ENCODE measurements at regions not wholly inside any gene's neighbourhood (a gene's known extent, or its start where the extent isn't known, plus 50 kb on each side); places are given as distances from the start of the nearest gene placed in this dataset.

GRCh38 chr16:5447734-5448133 lies 350.1 kb upstream of the EEF2KMT start:
- TF ChIP-seq, protein P1, sequence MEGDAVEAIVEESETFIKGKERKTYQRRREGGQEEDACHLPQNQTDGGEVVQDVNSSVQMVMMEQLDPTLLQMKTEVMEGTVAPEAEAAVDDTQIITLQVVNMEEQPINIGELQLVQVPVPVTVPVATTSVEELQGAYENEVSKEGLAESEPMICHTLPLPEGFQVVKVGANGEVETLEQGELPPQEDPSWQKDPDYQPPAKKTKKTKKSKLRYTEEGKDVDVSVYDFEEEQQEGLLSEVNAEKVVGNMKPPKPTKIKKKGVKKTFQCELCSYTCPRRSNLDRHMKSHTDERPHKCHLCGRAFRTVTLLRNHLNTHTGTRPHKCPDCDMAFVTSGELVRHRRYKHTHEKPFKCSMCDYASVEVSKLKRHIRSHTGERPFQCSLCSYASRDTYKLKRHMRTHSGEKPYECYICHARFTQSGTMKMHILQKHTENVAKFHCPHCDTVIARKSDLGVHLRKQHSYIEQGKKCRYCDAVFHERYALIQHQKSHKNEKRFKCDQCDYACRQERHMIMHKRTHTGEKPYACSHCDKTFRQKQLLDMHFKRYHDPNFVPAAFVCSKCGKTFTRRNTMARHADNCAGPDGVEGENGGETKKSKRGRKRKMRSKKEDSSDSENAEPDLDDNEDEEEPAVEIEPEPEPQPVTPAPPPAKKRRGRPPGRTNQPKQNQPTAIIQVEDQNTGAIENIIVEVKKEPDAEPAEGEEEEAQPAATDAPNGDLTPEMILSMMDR (IDR thresholded peaks at IDR 0.05; ENCODE audit: borderline replicate concordance, control extremely low read depth, extremely low read depth, insufficient read depth, missing control alignments): no peak
- in situ Hi-C loops (cut with MboI; ENCODE audit: low sequenced_read_pairs, unreplicated experiment): no loop called here
- DNase-seq (ENCODE audit: low spot score): no peak

DNA sequence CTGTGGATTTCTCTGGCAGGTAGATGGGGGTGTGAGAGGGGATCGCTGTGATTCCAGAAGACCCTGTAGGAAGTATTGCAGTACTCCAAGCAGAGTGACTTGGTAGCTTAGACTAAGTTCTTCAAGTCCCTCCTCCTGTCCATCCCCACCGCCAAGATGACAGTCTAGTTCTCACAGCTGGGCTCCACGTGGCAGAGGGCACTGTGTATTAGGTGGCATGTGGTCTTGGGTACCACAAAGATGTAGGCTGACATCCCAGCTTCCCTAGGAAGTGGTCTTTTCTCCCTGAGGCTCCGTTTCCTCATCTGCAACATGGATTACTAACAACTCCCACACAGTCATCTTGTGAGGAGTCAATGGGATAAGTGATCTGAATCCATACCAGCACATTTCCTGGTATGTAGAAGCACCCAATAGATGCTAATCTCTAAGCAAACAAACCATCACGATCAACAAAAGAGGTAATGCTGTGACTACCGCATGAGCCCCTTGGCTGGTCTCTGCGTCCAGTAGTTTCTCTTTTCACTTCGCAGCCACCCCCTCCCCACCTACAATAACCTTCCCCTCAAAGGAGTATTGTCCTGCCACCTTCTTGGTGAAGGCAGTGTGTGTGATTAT lies 349.1 kb upstream of the EEF2KMT start:
- DNase-seq (ENCODE audit: low spot score): no peak
- in situ Hi-C loops (cut with MboI; ENCODE audit: low sequenced_read_pairs, unreplicated experiment): no loop called here
- TF ChIP-seq, protein P1 (IDR thresholded peaks at IDR 0.05; ENCODE audit: borderline replicate concordance, control extremely low read depth, extremely low read depth, insufficient read depth, missing control alignments): no peak

- DNase-seq (ENCODE audit: low spot score): no peak
- TF ChIP-seq, protein P1 (IDR thresholded peaks at IDR 0.05; ENCODE audit: borderline replicate concordance, control extremely low read depth, extremely low read depth, insufficient read depth, missing control alignments): no peak
- in situ Hi-C loops (cut with MboI; ENCODE audit: low sequenced_read_pairs, unreplicated experiment): no loop called here
These were observed 346.6 kb upstream of the EEF2KMT start for GRCh38 chr16:5444189-5444588.

DNA sequence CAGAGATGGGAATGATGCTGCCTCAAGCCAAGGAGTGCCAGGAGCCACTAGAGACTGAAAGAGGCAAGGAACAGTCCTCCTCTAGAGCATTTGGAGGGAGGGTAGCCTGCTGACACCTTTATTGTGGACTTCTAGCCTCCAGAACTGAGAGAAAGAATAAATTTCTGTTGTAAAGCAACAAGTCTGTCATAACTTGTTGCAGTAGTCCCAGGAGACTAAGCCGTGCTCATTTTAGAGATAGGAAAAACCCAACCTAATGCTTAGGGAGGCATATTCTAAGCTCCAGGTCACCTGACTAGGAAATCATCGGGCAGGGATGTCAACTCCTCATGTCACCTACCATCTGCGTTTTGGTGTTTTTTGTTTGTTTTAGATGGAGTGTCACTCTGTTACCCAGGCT lies 345.4 kb upstream of the EEF2KMT start:
- in situ Hi-C loops (cut with MboI; ENCODE audit: low sequenced_read_pairs, unreplicated experiment): no loop called here
- TF ChIP-seq, protein P1 (IDR thresholded peaks at IDR 0.05; ENCODE audit: borderline replicate concordance, control extremely low read depth, extremely low read depth, insufficient read depth, missing control alignments): no peak
- no peak for DNase-seq (ENCODE audit: low spot score)

DNA sequence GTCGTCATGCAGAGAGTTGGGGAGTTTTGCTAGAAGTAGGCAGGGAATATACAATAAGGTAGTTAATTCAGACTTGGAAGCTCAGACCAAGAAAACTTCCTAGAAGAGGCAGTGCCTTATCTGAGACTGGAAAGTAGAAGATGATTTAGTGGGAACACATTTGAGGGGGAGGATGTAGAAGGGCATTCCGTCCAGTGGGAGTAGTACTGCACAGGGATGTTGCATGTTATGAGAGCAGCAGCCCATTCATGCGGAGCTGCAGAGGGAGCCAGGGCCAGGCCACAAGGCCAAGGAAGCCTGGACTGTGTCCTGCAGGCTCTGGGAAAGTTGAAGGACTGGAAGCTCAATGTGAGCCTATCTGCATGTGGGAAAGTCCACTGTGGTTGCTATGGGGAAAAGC lies 344.5 kb upstream of the EEF2KMT start:
- in situ Hi-C loops (cut with MboI; ENCODE audit: low sequenced_read_pairs, unreplicated experiment): no loop called here

GRCh38 chr16:5438591-5438990 lies 341.0 kb upstream of the EEF2KMT start:
- DNase-seq (ENCODE audit: low spot score): no peak
- in situ Hi-C loops (cut with MboI; ENCODE audit: low sequenced_read_pairs, unreplicated experiment): no loop called here
- TF ChIP-seq, protein P1 (IDR thresholded peaks at IDR 0.05; ENCODE audit: borderline replicate concordance, control extremely low read depth, extremely low read depth, insufficient read depth, missing control alignments): no peak

More for the DNA sequence above, 344.5 kb upstream of the EEF2KMT start:
- TF ChIP-seq, protein P1 (IDR thresholded peaks at IDR 0.05; ENCODE audit: borderline replicate concordance, control extremely low read depth, extremely low read depth, insufficient read depth, missing control alignments): no peak
- no peak for DNase-seq (ENCODE audit: low spot score)

Data from GM13976 (cell line).